HG02870 (cell line): ENCODE measurements at regions not wholly inside any gene's neighbourhood (a gene's known extent, or its start where the extent isn't known, plus 50 kb on each side); places are given as distances from the start of the nearest gene placed in this dataset.
"Not testable (repeated sequence)": the region's sequence is repeated elsewhere in the genome, so short reads cannot be mapped to it uniquely, and the experiment has no call there.

Source experiments
- ATAC-seq: cut with Tn5 transposase; IDR thresholded peaks from one replicate; pipeline ENCODE4 v1.9.1; 2021; ENCODE audit warnings: mild to moderate bottlenecking, moderate library complexity; ENCODE audit not compliant: unreplicated experiment

- no peak for ATAC-seq
Measured at GRCh38 chr2:2779727-2780126, 448.7 kb upstream of the MYT1L start.

- no peak for ATAC-seq
Measured at GRCh38 chr2:2777876-2778275, 446.8 kb upstream of the MYT1L start.

GRCh38 chr2:2777213-2777612, 446.1 kb upstream of the MYT1L start:
- ATAC-seq, result no peak

GRCh38 chr2:2775018-2775417, 443.9 kb upstream of the MYT1L start:
- ATAC-seq, result no peak

- ATAC-seq, result no peak
Measured at GRCh38 chr2:2773692-2774091, 442.6 kb upstream of the MYT1L start.

- ATAC-seq, result not testable (repeated sequence)
Measured at GRCh38 chr2:2773080-2773479, 442.0 kb upstream of the MYT1L start.

GRCh38 chr2:2771721-2772411, 440.8 kb upstream of the MYT1L start:
- ATAC-seq, result no peak

- no peak for ATAC-seq
Measured at GRCh38 chr2:2769481-2770431, 438.7 kb upstream of the MYT1L start.

GRCh38 chr2:2768476-2768875, 437.4 kb upstream of the MYT1L start:
- ATAC-seq, result no peak

- ATAC-seq, result no peak
Measured at GRCh38 chr2:2767837-2768236, 436.8 kb upstream of the MYT1L start.

GRCh38 chr2:2765839-2766495, 434.9 kb upstream of the MYT1L start:
- ATAC-seq, result no peak

- no peak for ATAC-seq
Measured at GRCh38 chr2:2765176-2765800, 434.2 kb upstream of the MYT1L start.

- no peak for ATAC-seq
Measured at GRCh38 chr2:2764739-2765138, 433.7 kb upstream of the MYT1L start.

GRCh38 chr2:2764001-2764355, 432.9 kb upstream of the MYT1L start:
- ATAC-seq, result no peak

GRCh38 chr2:2763351-2764000, 432.4 kb upstream of the MYT1L start:
- ATAC-seq, result no peak

- no peak for ATAC-seq
Measured at GRCh38 chr2:2762913-2763312, 431.8 kb upstream of the MYT1L start.

GRCh38 chr2:2762166-2762908, 431.3 kb upstream of the MYT1L start:
- ATAC-seq, result no peak

GRCh38 chr2:2758793-2759367, 427.8 kb upstream of the MYT1L start:
- no peak for ATAC-seq

- peak; percentile 91 for ATAC-seq
Measured at GRCh38 chr2:2757764-2758163, 426.7 kb upstream of the MYT1L start.

- no peak for ATAC-seq
Measured at GRCh38 chr2:2756886-2757285, 425.8 kb upstream of the MYT1L start.
